Transverse colon (tissue), 3 donors: ENCODE measurements at regions not wholly inside any gene's neighbourhood (a gene's known extent, or its start where the extent isn't known, plus 50 kb on each side); places are given as distances from the start of the nearest gene placed in this dataset.

Experiments
- EP300 ChIP-seq: sonication (generic); formaldehyde crosslinking; IDR thresholded peaks from one replicate; pipeline ENCODE4 v1.6.1; 2017; ENCODE audit warnings: antibody characterized with exemption, low read depth
- POLR2A ChIP-seq: fragments of 450-650 bp; IDR thresholded peaks from one replicate; pipeline ENCODE4 v1.6.1; 2016; ENCODE audit warnings: antibody characterized with exemption, mild to moderate bottlenecking, moderate library complexity
- TF ChIP-seq, protein P1 (sequence below), 5 experiments: fragments of 200-600 bp in 3 of 5; fragments of 450-650 bp in 2 of 5; sonication (generic) in 3 of 5; IDR thresholded peaks; 1 replicate in 2 of 5; 2 replicates in 3 of 5; pipeline ENCODE4 v1.5.1; 2016 to 2017; ENCODE audit warnings: antibody characterized with exemption in 5 of 5, inconsistent platforms in 3 of 5, mild to moderate bottlenecking in 2 of 5, moderate library complexity in 1 of 5

DNA sequence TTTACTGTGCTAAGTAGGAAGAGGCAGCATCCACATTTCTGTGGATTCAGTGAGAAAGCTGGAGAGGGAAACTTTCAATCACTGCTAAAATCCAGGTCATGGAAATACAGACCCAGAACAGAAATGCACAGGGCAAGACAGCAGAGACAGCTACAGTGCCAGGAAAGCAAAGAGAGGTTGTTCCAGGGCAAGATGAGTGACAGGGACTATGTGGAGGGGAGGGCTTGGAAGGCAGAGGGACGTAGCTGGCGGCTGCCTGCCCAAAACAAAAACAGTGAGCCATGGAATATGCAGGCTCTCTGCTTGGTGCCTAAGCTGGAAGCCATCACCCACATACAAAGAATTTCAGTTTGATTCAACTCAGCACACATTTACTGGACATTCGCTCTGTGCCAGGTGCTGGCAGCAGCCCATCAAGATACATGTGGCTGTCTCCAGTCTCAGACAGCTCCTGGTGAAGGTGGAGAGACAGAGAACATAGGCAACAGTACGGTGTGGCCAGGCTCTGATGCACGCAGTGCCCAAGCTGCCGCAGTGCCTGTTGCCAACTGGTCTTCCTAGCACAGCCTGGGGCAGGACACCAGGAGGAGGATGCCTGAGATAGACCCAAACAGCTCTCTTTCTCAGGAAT, 88.7 kb downstream of the AIPL1 start:
- TF ChIP-seq, protein P1, sequence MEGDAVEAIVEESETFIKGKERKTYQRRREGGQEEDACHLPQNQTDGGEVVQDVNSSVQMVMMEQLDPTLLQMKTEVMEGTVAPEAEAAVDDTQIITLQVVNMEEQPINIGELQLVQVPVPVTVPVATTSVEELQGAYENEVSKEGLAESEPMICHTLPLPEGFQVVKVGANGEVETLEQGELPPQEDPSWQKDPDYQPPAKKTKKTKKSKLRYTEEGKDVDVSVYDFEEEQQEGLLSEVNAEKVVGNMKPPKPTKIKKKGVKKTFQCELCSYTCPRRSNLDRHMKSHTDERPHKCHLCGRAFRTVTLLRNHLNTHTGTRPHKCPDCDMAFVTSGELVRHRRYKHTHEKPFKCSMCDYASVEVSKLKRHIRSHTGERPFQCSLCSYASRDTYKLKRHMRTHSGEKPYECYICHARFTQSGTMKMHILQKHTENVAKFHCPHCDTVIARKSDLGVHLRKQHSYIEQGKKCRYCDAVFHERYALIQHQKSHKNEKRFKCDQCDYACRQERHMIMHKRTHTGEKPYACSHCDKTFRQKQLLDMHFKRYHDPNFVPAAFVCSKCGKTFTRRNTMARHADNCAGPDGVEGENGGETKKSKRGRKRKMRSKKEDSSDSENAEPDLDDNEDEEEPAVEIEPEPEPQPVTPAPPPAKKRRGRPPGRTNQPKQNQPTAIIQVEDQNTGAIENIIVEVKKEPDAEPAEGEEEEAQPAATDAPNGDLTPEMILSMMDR (IDR thresholded peaks at IDR 0.05) = no peak
- TF ChIP-seq EP300 (no peak), POLR2A (no peak)
